ENCODE measurements at regions not wholly inside any gene's neighbourhood (a gene's known extent, or its start where the extent isn't known, plus 50 kb on each side); places are given as distances from the start of the nearest gene placed in this dataset.

DNA sequence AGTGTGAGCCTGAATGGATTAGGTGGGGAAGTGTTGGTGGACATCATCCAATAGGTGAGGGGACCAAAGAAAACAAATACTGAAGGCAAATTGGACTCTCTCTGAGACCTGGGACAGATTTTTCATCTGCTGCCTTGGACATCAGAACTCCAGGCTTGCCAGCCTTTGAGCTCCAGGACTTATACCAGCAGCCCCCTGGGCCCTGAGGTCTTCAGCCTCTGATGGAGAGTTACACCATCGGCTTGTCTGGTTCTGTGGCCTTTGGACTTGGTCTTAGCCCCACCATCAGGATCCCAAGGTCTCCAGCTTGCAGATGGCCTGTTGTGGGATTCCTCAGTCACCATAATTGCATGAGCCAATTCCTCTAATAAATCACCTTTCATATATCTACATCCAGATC is 80.8 kb upstream of the SLC8A3 start:
- DNase-seq (ENCODE audit: low spot score) = no peak
- Mint-ChIP-seq H3K36me3 (ENCODE audit: low read depth) (no peaks in the 10 kb centered on the region), H3K4me3 (ENCODE audit: unreplicated experiment) (no peak overlapping the region), H3K27ac (ENCODE audit: unreplicated experiment) (no peak overlapping the region), H3K4me1 (ENCODE audit: low read depth) (no peaks in the 10 kb centered on the region), H3K27me3 (ENCODE audit: low read depth) (peaks cover 13% of the 10 kb centered on the region), H3K9me3 (ENCODE audit: low read depth) (no peaks in the 10 kb centered on the region)
- TF ChIP-seq, protein P1, sequence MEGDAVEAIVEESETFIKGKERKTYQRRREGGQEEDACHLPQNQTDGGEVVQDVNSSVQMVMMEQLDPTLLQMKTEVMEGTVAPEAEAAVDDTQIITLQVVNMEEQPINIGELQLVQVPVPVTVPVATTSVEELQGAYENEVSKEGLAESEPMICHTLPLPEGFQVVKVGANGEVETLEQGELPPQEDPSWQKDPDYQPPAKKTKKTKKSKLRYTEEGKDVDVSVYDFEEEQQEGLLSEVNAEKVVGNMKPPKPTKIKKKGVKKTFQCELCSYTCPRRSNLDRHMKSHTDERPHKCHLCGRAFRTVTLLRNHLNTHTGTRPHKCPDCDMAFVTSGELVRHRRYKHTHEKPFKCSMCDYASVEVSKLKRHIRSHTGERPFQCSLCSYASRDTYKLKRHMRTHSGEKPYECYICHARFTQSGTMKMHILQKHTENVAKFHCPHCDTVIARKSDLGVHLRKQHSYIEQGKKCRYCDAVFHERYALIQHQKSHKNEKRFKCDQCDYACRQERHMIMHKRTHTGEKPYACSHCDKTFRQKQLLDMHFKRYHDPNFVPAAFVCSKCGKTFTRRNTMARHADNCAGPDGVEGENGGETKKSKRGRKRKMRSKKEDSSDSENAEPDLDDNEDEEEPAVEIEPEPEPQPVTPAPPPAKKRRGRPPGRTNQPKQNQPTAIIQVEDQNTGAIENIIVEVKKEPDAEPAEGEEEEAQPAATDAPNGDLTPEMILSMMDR (IDR thresholded peaks at IDR 0.05) = no peak

DNA sequence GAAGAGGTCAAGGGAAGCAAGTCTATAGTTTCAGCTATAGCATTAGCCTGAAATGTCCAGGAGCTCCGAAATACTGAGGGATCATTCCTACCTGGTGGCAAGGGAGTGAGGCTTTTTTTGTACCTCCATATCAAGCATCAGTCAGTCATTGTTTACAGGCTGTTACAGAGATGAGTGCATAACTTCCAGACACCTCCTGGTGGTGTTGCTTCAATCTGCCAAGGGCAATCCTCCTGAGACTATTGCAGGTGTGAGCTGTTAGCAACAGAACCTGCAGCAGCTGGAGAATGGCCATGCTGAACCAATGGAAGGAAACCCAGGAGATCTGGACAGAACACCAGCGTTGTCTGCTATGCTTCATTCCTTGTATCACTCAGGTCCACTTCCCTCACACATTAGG is 80.0 kb upstream of the SLC8A3 start:
- H3K4me3 Mint-ChIP-seq (ENCODE audit: unreplicated experiment) = no peak overlapping the region
- H3K36me3 Mint-ChIP-seq (ENCODE audit: low read depth) = no peaks in the 10 kb centered on the region
- H3K27ac Mint-ChIP-seq (ENCODE audit: unreplicated experiment) = no peak overlapping the region
- peaks cover 13% of the 10 kb centered on the region for H3K27me3 Mint-ChIP-seq (ENCODE audit: low read depth)
- DNase-seq (ENCODE audit: low spot score) = no peak
- no peaks in the 10 kb centered on the region for H3K4me1 Mint-ChIP-seq (ENCODE audit: low read depth)
- H3K9me3 Mint-ChIP-seq (ENCODE audit: low read depth) = no peaks in the 10 kb centered on the region
- TF ChIP-seq, protein P1 (IDR thresholded peaks at IDR 0.05) = no peak

DNA sequence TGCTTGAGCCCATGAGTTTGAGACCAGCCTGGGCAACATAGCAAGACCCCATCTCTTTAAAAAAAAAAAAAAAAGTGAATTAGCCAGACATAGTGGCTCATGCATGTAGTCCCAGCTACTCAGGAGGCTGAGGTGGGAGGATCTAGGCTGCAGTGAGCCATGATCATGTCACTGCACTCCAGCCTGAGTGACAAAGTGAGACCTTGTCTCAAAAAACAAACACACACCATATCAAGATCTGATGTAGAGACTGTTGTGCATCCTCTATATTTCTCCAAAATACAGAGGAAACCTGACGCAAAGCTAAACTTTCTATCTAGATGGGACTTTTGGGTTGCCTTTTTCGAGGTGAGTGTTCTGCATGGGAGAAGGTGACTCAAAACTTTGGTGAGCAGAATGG is 77.4 kb upstream of the SLC8A3 start:
- Mint-ChIP-seq H3K9me3 (ENCODE audit: low read depth) (no peaks in the 10 kb centered on the region), H3K4me1 (ENCODE audit: low read depth) (no peaks in the 10 kb centered on the region), H3K36me3 (ENCODE audit: low read depth) (no peaks in the 10 kb centered on the region), H3K4me3 (ENCODE audit: unreplicated experiment) (no peak overlapping the region), H3K27me3 (ENCODE audit: low read depth) (peaks cover 18% of the 10 kb centered on the region), H3K27ac (ENCODE audit: unreplicated experiment) (no peak overlapping the region)
- no peak for DNase-seq (ENCODE audit: low spot score)
- TF ChIP-seq, protein P1 (IDR thresholded peaks at IDR 0.05) = no peak

DNA sequence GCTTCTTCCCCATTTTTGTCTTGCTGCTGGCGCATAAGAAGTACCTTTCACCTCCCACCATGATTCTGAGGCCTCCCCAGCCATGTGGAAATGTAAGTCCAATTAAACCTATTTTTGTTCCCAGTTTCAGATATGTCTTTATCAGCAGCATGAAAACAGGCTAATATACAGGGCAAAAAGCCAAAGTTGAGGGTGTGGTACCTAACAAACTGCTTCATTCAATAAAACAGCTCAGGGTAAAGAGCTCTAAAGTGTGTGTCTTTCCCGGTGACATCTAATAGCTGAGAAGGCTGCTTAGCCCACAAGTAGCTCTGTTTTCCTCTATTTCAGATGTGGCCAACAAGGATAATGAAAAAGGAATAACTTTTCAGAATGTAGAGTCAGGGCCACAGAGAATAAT is 76.7 kb upstream of the SLC8A3 start:
- TF ChIP-seq, protein P1 (IDR thresholded peaks at IDR 0.05) = no peak
- Mint-ChIP-seq H3K4me3 (ENCODE audit: unreplicated experiment) (no peak overlapping the region), H3K4me1 (ENCODE audit: low read depth) (no peaks in the 10 kb centered on the region), H3K36me3 (ENCODE audit: low read depth) (no peaks in the 10 kb centered on the region), H3K9me3 (ENCODE audit: low read depth) (no peaks in the 10 kb centered on the region), H3K27me3 (ENCODE audit: low read depth) (peaks cover 18% of the 10 kb centered on the region), H3K27ac (ENCODE audit: unreplicated experiment) (no peak overlapping the region)
- DNase-seq (ENCODE audit: low spot score) = no peak

DNA sequence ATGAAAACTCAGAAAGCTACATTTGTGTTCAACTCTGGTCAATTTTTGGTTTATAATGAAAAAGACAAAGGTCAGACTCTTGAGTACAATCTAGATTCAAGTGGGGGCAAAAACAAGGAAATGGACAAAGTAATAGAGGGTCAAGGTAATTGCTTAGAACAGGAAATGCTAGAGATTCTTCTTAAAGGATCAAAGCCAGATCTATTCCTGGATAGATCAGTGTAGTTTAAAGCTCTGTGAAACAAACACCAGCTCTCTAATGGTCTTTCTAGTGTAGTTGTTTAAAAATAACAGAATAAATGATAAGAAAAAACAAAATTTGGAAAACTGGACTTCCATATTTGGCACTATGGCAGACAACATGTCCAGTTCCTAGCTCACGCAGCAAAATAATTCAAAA is 70.7 kb upstream of the SLC8A3 start:
- Mint-ChIP-seq H3K27ac (ENCODE audit: unreplicated experiment) (no peak overlapping the region), H3K9me3 (ENCODE audit: low read depth) (no peaks in the 10 kb centered on the region), H3K27me3 (ENCODE audit: low read depth) (peaks cover 26% of the 10 kb centered on the region), H3K4me3 (ENCODE audit: unreplicated experiment) (no peak overlapping the region), H3K4me1 (ENCODE audit: low read depth) (peaks cover 4% of the 10 kb centered on the region), H3K36me3 (ENCODE audit: low read depth) (no peaks in the 10 kb centered on the region)
- DNase-seq (ENCODE audit: low spot score) = no peak
- TF ChIP-seq, protein P1 (IDR thresholded peaks at IDR 0.05) = no peak
